ENCODE measurements at regions not wholly inside any gene's neighbourhood (a gene's known extent, or its start where the extent isn't known, plus 50 kb on each side); places are given as distances from the start of the nearest gene placed in this dataset.

GRCh38 chr3:152671446-152672319 lies 163.2 kb upstream of the P2RY1 start:
- H3K4me3 ChIP-seq: no peak overlapping the region

GRCh38 chr3:152672320-152672649 lies 162.6 kb upstream of the P2RY1 start:
- intact Hi-C loops (cut with DNase I; ENCODE audit: low total_unique reads): no loop called here
- Histone ChIP-seq H3K4me3 (no peak overlapping the region), H3K9me3 (no peaks in the 10 kb centered on the region), H3K36me3 (ENCODE audit: low read depth, missing control alignments) (no peaks in the 10 kb centered on the region), H3K27ac (no peak overlapping the region), H3K27me3 (no peaks in the 10 kb centered on the region), H3K4me1 (no peaks in the 10 kb centered on the region)
- DNase-seq: no peak
- TF ChIP-seq POLR2A (IDR thresholded peaks at IDR 0.05) (no peak), CTCF (IDR thresholded peaks at IDR 0.05) (no peak)
- 46 to 48% methylated on average over 3 of the region's 3 CpGs for WGBS, 2 donors

More at GRCh38 chr3:152671446-152672319, 163.2 kb upstream of the P2RY1 start:
- H3K27ac ChIP-seq: no peak overlapping the region
- 61 to 62% methylated on average over 8 of the region's 8 CpGs for WGBS, 2 donors
- intact Hi-C loops (cut with DNase I; ENCODE audit: low total_unique reads): no loop called here
- H3K27me3 ChIP-seq: no peaks in the 10 kb centered on the region
- H3K36me3 ChIP-seq (ENCODE audit: low read depth, missing control alignments): no peaks in the 10 kb centered on the region
- no peak for DNase-seq
- no peaks in the 10 kb centered on the region for H3K4me1 ChIP-seq
- TF ChIP-seq POLR2A (IDR thresholded peaks at IDR 0.05): no peak
- TF ChIP-seq CTCF (IDR thresholded peaks at IDR 0.05): no peak
- no peaks in the 10 kb centered on the region for H3K9me3 ChIP-seq

- 78 to 81% methylated on average over 2 of the region's 2 CpGs for WGBS, 2 donors
- intact Hi-C loops (cut with DNase I; ENCODE audit: low total_unique reads): no loop called here
These were observed 158.0 kb upstream of the P2RY1 start for GRCh38 chr3:152676810-152677379.

GRCh38 chr3:152677491-152677890 lies 157.4 kb upstream of the P2RY1 start:
- DNase-seq: no peak
- 70 to 89% methylated on average over 2 of the region's 2 CpGs for WGBS, 2 donors
- intact Hi-C loops (cut with DNase I; ENCODE audit: low total_unique reads): no loop called here

More at GRCh38 chr3:152676810-152677379, 158.0 kb upstream of the P2RY1 start:
- H3K4me1 ChIP-seq: no peaks in the 10 kb centered on the region
- TF ChIP-seq CTCF (IDR thresholded peaks at IDR 0.05) (no peak), POLR2A (IDR thresholded peaks at IDR 0.05) (no peak)
- DNase-seq: no peak
- H3K27ac ChIP-seq: no peak overlapping the region
- H3K27me3 ChIP-seq: no peaks in the 10 kb centered on the region
- H3K36me3 ChIP-seq (ENCODE audit: low read depth, missing control alignments): no peaks in the 10 kb centered on the region
- H3K4me3 ChIP-seq: no peak overlapping the region
- H3K9me3 ChIP-seq: no peaks in the 10 kb centered on the region

More at GRCh38 chr3:152677491-152677890, 157.4 kb upstream of the P2RY1 start:
- no peaks in the 10 kb centered on the region for H3K27me3 ChIP-seq
- H3K4me3 ChIP-seq: no peak overlapping the region
- no peak for TF ChIP-seq POLR2A (IDR thresholded peaks at IDR 0.05)
- TF ChIP-seq CTCF (IDR thresholded peaks at IDR 0.05): no peak
- no peaks in the 10 kb centered on the region for H3K9me3 ChIP-seq
- H3K4me1 ChIP-seq: no peaks in the 10 kb centered on the region
- H3K36me3 ChIP-seq (ENCODE audit: low read depth, missing control alignments): no peaks in the 10 kb centered on the region
- H3K27ac ChIP-seq: no peak overlapping the region

Data from testis (tissue), 2 donors.